ENCODE measurements at regions not wholly inside any gene's neighbourhood (a gene's known extent, or its start where the extent isn't known, plus 50 kb on each side); places are given as distances from the start of the nearest gene placed in this dataset.

- H3K4me3 ChIP-seq (ENCODE audit: low read depth, low read length): no peak overlapping the region
- no peak for DNase-seq (ENCODE audit: low read depth)
- H3K27me3 ChIP-seq (ENCODE audit: control insufficient read depth, insufficient read depth, low read length): no peaks in the 10 kb centered on the region
- no peaks in the 10 kb centered on the region for H3K36me3 ChIP-seq (ENCODE audit: control insufficient read depth, insufficient read depth, low read length)
- no peak for TF ChIP-seq CTCF (IDR thresholded peaks at IDR 0.05; ENCODE audit: insufficient read depth, low read length, poor library complexity, severe bottlenecking)
These were observed 50.0 kb downstream of the PABIR2 start for GRCh38 chrX:134747006-134747405.

GRCh38 chrX:134746410-134746785 lies 50.6 kb downstream of the PABIR2 start:
- Histone ChIP-seq H3K27me3 (ENCODE audit: control insufficient read depth, insufficient read depth, low read length) (no peaks in the 10 kb centered on the region), H3K4me3 (ENCODE audit: low read depth, low read length) (no peak overlapping the region), H3K36me3 (ENCODE audit: control insufficient read depth, insufficient read depth, low read length) (no peaks in the 10 kb centered on the region)
- no peak for DNase-seq (ENCODE audit: low read depth)
- TF ChIP-seq CTCF (IDR thresholded peaks at IDR 0.05; ENCODE audit: insufficient read depth, low read length, poor library complexity, severe bottlenecking): no peak

GRCh38 chrX:134745636-134746409 lies 51.2 kb downstream of the PABIR2 start:
- DNase-seq (ENCODE audit: low read depth): no peak
- no peak for TF ChIP-seq CTCF (IDR thresholded peaks at IDR 0.05; ENCODE audit: insufficient read depth, low read length, poor library complexity, severe bottlenecking)

GRCh38 chrX:134743091-134743490 lies 53.9 kb downstream of the PABIR2 start:
- H3K27me3 ChIP-seq (ENCODE audit: control insufficient read depth, insufficient read depth, low read length): no peaks in the 10 kb centered on the region
- H3K4me3 ChIP-seq (ENCODE audit: low read depth, low read length): no peak overlapping the region
- no peak for DNase-seq (ENCODE audit: low read depth)
- TF ChIP-seq CTCF (IDR thresholded peaks at IDR 0.05; ENCODE audit: insufficient read depth, low read length, poor library complexity, severe bottlenecking): no peak
- no peaks in the 10 kb centered on the region for H3K36me3 ChIP-seq (ENCODE audit: control insufficient read depth, insufficient read depth, low read length)

More at GRCh38 chrX:134745636-134746409, 51.2 kb downstream of the PABIR2 start:
- H3K27me3 ChIP-seq (ENCODE audit: control insufficient read depth, insufficient read depth, low read length): no peaks in the 10 kb centered on the region
- no peak overlapping the region for H3K4me3 ChIP-seq (ENCODE audit: low read depth, low read length)
- no peaks in the 10 kb centered on the region for H3K36me3 ChIP-seq (ENCODE audit: control insufficient read depth, insufficient read depth, low read length)

GRCh38 chrX:134742573-134742972 lies 54.4 kb downstream of the PABIR2 start:
- Histone ChIP-seq H3K4me3 (ENCODE audit: low read depth, low read length) (no peak overlapping the region), H3K27me3 (ENCODE audit: control insufficient read depth, insufficient read depth, low read length) (no peaks in the 10 kb centered on the region), H3K36me3 (ENCODE audit: control insufficient read depth, insufficient read depth, low read length) (no peaks in the 10 kb centered on the region)
- TF ChIP-seq CTCF (IDR thresholded peaks at IDR 0.05; ENCODE audit: insufficient read depth, low read length, poor library complexity, severe bottlenecking): no peak
- no peak for DNase-seq (ENCODE audit: low read depth)

- Histone ChIP-seq H3K4me3 (ENCODE audit: low read depth, low read length) (no peak overlapping the region), H3K36me3 (ENCODE audit: control insufficient read depth, insufficient read depth, low read length) (no peaks in the 10 kb centered on the region), H3K27me3 (ENCODE audit: control insufficient read depth, insufficient read depth, low read length) (no peaks in the 10 kb centered on the region)
- TF ChIP-seq CTCF (IDR thresholded peaks at IDR 0.05; ENCODE audit: insufficient read depth, low read length, poor library complexity, severe bottlenecking): no peak
- no peak for DNase-seq (ENCODE audit: low read depth)
These were observed 55.3 kb downstream of the PABIR2 start for GRCh38 chrX:134741746-134742145.

Measured in kidney epithelial cell (primary cell).